Right atrium auricular region (tissue), 2 donors: ENCODE measurements at regions not wholly inside any gene's neighbourhood (a gene's known extent, or its start where the extent isn't known, plus 50 kb on each side); places are given as distances from the start of the nearest gene placed in this dataset.

Experiments
- DNase-seq: peaks from one replicate; pipeline ENCODE4 v3.0.0-alpha.2; 2019; ENCODE audit warnings: low spot score
- H3K27ac ChIP-seq, 2 donors: fragments of 200-600 bp; sonication (generic); 1 replicate in 1 of 2; 2 replicates in 1 of 2; pipeline ENCODE4 v1.5.1; 2016 to 2019
- H3K27me3 ChIP-seq, 2 donors: fragments of 200-600 bp; sonication (generic); one replicate each; pipeline versions ENCODE4 v1.5.1 to v1.6.0; 2017 to 2019
- H3K36me3 ChIP-seq: fragments of 200-600 bp; sonication (generic); one replicate; pipeline ENCODE4 v1.5.1; 2016
- H3K4me1 ChIP-seq, 2 donors: fragments of 200-600 bp; sonication (generic); one replicate each; pipeline versions ENCODE4 v1.5.1 to v1.6.0; 2017 to 2019
- H3K4me3 ChIP-seq, 2 donors: fragments of 200-600 bp; sonication (generic); 1 replicate in 1 of 2; 2 replicates in 1 of 2; pipeline ENCODE4 v1.5.1; 2017 to 2019; ENCODE audit warnings: mild to moderate bottlenecking in 1 of 2, moderate library complexity in 1 of 2
- H3K9me3 ChIP-seq, 2 donors: fragments of 200-600 bp; sonication (generic); one replicate each; pipeline ENCODE4 v1.5.1; 2019
- CTCF ChIP-seq, 2 donors: fragments of 200-600 bp; sonication (generic); IDR thresholded peaks; one replicate each; pipeline ENCODE4 v1.5.1; 2019; ENCODE audit warnings: antibody characterized with exemption in 2 of 2

DNA sequence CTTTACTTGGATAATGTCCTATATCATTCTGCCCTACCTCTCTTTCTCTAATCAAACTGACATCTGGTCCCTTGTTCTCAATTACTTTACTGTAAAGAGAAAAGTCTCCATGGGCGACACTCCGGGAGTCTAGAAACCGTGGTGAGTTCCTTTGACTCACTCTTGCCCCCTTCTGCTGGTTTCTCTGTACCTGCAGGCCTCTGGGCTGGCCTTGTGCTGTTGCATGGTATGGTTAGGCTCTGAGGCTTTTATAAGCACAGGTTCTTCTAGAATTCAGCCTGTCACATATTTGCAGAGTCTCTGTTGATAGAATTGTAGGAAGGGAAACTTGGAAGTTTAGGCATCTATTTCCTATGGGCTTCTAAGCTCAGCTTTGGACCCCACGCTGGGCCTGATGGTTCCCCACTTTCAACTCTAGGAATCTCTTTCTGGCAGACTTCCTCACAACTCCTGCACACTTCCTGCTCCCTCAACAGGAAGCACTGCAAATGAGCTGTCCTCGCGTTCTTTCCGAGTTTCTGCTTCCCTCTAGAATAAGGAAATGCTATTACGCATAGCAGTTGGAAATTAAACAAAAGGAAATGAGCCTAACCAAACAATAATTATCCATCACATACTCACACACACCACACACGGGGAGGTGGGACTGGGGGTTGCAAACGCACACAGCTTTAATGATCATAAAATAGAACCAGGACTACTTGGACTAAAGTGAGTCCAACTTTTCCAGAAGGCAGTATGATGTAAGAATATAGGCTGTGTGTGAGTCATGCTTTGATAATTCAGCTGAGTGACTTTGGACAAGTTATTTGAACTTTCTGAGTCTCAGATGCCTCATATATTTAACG is 683.3 kb downstream of the QKI start:
- Histone ChIP-seq H3K4me1 (peaks cover 0 to 44% of the 10 kb centered on the region in 2 donors), H3K9me3 (no peaks in the 10 kb centered on the region), H3K36me3 (no peaks in the 10 kb centered on the region), H3K4me3 (no peak overlapping the region), H3K27me3 (no peaks in the 10 kb centered on the region), H3K27ac (peak overlapping the region; percentile 84 to 92)
- TF ChIP-seq CTCF (IDR thresholded peaks at IDR 0.05), result peak in 1 of 2 donors; percentile 50
- DNase-seq, result no peak

GRCh38 chr6:164097056-164097455 is 682.5 kb downstream of the QKI start:
- Histone ChIP-seq H3K9me3 (no peaks in the 10 kb centered on the region), H3K36me3 (no peaks in the 10 kb centered on the region), H3K4me3 (no peak overlapping the region), H3K27me3 (no peaks in the 10 kb centered on the region), H3K4me1 (peaks cover 0 to 37% of the 10 kb centered on the region in 2 donors), H3K27ac (peak overlapping the region; percentile 84 to 92)
- DNase-seq, result no peak
- no peak for TF ChIP-seq CTCF (IDR thresholded peaks at IDR 0.05)

GRCh38 chr6:164095056-164095455 is 680.5 kb downstream of the QKI start:
- H3K27me3 ChIP-seq, result no peaks in the 10 kb centered on the region
- H3K36me3 ChIP-seq, result no peaks in the 10 kb centered on the region
- no peaks in the 10 kb centered on the region for H3K9me3 ChIP-seq
- TF ChIP-seq CTCF (IDR thresholded peaks at IDR 0.05), result no peak
- peaks cover 0 to 30% of the 10 kb centered on the region in 2 donors for H3K4me1 ChIP-seq
- no peak for DNase-seq
- no peak overlapping the region for H3K27ac ChIP-seq
- no peak overlapping the region for H3K4me3 ChIP-seq

DNA sequence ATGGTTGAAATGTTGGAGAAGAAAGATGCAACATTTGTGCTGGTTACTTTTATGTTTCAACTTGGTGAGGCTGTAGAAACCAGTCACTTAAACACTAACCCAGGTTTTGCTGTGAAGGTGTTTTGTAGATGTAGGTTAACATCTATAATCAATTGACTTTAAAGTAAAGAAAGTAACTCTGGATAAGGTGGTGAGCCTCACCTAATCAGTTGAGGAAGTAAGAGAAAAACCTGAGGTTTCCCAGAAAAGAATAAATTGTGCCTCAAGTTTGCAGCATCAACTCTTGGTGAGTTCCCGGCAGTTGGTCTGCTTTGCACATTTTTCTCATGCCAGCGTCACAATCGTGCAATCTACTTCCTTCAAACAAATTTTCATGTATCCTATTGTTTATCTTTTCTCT is 673.4 kb downstream of the QKI start:
- no peaks in the 10 kb centered on the region for H3K27me3 ChIP-seq
- no peak overlapping the region for H3K4me3 ChIP-seq
- H3K27ac ChIP-seq, result no peak overlapping the region
- no peak for DNase-seq
- no peak for TF ChIP-seq CTCF (IDR thresholded peaks at IDR 0.05)
- H3K4me1 ChIP-seq, result peaks cover 0 to 23% of the 10 kb centered on the region in 2 donors
- no peaks in the 10 kb centered on the region for H3K36me3 ChIP-seq
- H3K9me3 ChIP-seq, result no peaks in the 10 kb centered on the region

DNA sequence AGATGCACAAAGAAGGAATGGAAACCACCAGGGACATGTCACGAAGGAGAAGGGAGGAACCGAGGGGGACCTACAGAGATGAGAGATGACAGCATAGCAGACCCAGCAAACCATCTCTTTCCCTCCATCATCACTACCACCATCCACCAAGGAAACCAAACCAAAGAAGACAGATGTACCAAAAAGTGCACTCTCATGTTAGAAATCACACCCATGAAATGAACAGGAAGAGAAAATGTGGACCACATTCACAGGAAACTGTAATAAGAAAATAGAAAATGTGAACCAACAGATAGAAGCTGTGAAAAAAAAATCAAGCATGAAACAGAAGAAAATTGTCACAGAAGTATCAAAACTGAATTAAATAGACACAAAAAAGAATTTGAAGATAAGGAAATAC is 672.7 kb downstream of the QKI start:
- no peaks in the 10 kb centered on the region for H3K9me3 ChIP-seq
- TF ChIP-seq CTCF (IDR thresholded peaks at IDR 0.05), result no peak
- H3K4me1 ChIP-seq, result peaks cover 0 to 23% of the 10 kb centered on the region in 2 donors
- DNase-seq, result no peak
- H3K27ac ChIP-seq, result no peak overlapping the region
- no peaks in the 10 kb centered on the region for H3K36me3 ChIP-seq
- H3K27me3 ChIP-seq, result no peaks in the 10 kb centered on the region
- no peak overlapping the region for H3K4me3 ChIP-seq
